ENCODE measurements at regions not wholly inside any gene's neighbourhood (a gene's known extent, or its start where the extent isn't known, plus 50 kb on each side); places are given as distances from the start of the nearest gene placed in this dataset.

DNA sequence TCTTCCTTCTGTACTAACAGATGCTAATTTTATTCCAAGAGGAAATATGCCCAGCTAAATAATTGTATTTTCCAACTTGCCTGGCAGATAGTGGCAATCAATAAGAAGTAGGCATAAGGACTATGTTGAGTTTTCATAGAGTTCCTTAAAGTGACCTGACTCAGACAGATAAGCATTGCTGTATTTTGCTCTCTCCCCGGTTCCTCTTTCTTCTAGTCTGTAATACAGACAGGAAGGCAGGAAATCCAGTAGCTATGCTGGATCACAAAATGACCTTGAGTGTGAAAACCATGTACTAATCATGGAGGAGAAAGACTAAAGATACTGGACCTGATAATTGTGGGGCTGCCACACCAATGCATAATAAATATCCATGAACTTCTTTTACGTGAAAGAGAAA is 701.7 kb downstream of the CETN3 start:
- TF ChIP-seq POLR2AphosphoS5 (IDR thresholded peaks at IDR 0.05; ENCODE audit: insufficient read depth in 1 of 2, low read depth in 1 of 2): no peak
- no peak for TF ChIP-seq POLR2A (IDR thresholded peaks at IDR 0.05)
